A549 (cell line): ENCODE measurements at regions not wholly inside any gene's neighbourhood (a gene's known extent, or its start where the extent isn't known, plus 50 kb on each side); places are given as distances from the start of the nearest gene placed in this dataset.

ENCODE experiments used
- ATAC-seq, 2 experiments: fragments of 200-7000 bp in 1 of 2; fragments of >200 bp in 1 of 2; cut with Nextera tagmentation in 1 of 2; cut with Tn5 transposase in 1 of 2; 3 replicates each; pipeline versions ENCODE4 v1.8.0 to v1.9.1; 2018 to 2020; ENCODE audit warnings: mild to moderate bottlenecking in 1 of 2, moderate library complexity in 1 of 2
- CTCF ChIA-PET: fragments of 300-600 bp; sonication (Branson Sonifier 250); formaldehyde crosslinking; extraction: SDS; loops from one replicate; lab custom pipeline; 2021; ENCODE audit warnings: antibody characterized with exemption, inconsistent platforms; lab: Yijun Ruan, JAX
- POLR2A ChIA-PET: fragments of 350-600 bp; formaldehyde crosslinking; extraction: SDS; loops from one replicate; lab custom pipeline; 2021; ENCODE audit warnings: antibody characterized with exemption, inconsistent platforms; lab: Yijun Ruan, JAX
- DNase-seq, 2 experiments: peaks; one replicate each; pipeline versions ENCODE4 v3.0.0 to v3.0.0-alpha.2; 2011 to 2016; ENCODE audit warnings: low read depth in 1 of 2, low spot score in 1 of 2
- FAIRE-seq: peaks from 2 replicates; lab custom pipeline; 2011; peaks lifted over from hg19 to GRCh38; lab: Jason Lieb, UNC
- H3K27ac ChIP-seq, 2 experiments: fragments of >200 bp; sonication (Bioruptor Twin); formaldehyde crosslinking; 3 replicates each; pipeline ENCODE4 v1.5.1; 2016 to 2017
- H3K4me1 ChIP-seq: fragments of >200 bp; sonication (Bioruptor Twin); formaldehyde crosslinking; 3 replicates; pipeline ENCODE4 v1.6.1; 2016
- H3K4me2 ChIP-seq: fragments of >200 bp; sonication (Bioruptor Twin); formaldehyde crosslinking; 3 replicates; pipeline ENCODE4 v1.6.1; 2016
- H3K4me3 ChIP-seq: fragments of >200 bp; sonication (Bioruptor Twin); formaldehyde crosslinking; 3 replicates; pipeline ENCODE4 v1.5.1; 2016
- H3K9me3 ChIP-seq: fragments of >200 bp; sonication (Bioruptor Twin); formaldehyde crosslinking; 3 replicates; pipeline ENCODE4 v1.6.1; 2016
- CHD4 ChIP-seq: fragments of 200-600 bp; sonication (generic); IDR thresholded peaks from 2 replicates; pipeline ENCODE4 v1.6.1; 2016; ENCODE audit warnings: antibody characterized with exemption, mild to moderate bottlenecking, borderline replicate concordance
- EHF ChIP-seq: fragments of 250-450 bp; sonication (Bioruptor Pico); IDR thresholded peaks from 2 replicates; pipeline ENCODE4 v1.5.0; 2020; ENCODE audit warnings: mild to moderate bottlenecking
- EP300 ChIP-seq, 2 experiments: fragments of >200 bp; sonication (Bioruptor Twin); formaldehyde crosslinking; IDR thresholded peaks; 2 replicates in 1 of 2; 3 replicates in 1 of 2; pipeline ENCODE4 v1.6.1; 2016 to 2017
- FOSL2 ChIP-seq, 2 experiments: fragments of 450-650 bp in 1 of 2; fragments of >200 bp in 1 of 2; sonication (Bioruptor Twin) in 1 of 2; formaldehyde crosslinking; IDR thresholded peaks; 2 replicates each; pipeline versions ENCODE4 v1.5.0 to v1.6.1; 2016 to 2020; ENCODE audit warnings: mild to moderate bottlenecking in 1 of 2, moderate library complexity in 1 of 2
- GATA3 ChIP-seq: IDR thresholded peaks from 2 replicates; pipeline ENCODE4 v1.6.1; 2012; ENCODE audit warnings: borderline replicate concordance
- HOXA7 ChIP-seq: fragments of 250-450 bp; sonication (Bioruptor Pico); IDR thresholded peaks from 2 replicates; pipeline ENCODE4 v1.5.0; 2020; ENCODE audit warnings: mild to moderate bottlenecking, moderate library complexity
- HOXB5 ChIP-seq: fragments of 250-450 bp; sonication (Bioruptor Pico); IDR thresholded peaks from 2 replicates; pipeline ENCODE4 v1.5.0; 2020; ENCODE audit warnings: mild to moderate bottlenecking, moderate library complexity
- JUN ChIP-seq, 2 experiments: fragments of >200 bp; sonication (Bioruptor Twin); formaldehyde crosslinking; IDR thresholded peaks; 2 replicates in 1 of 2; 3 replicates in 1 of 2; pipeline ENCODE4 v1.6.1; 2016 to 2017
- JUNB ChIP-seq: fragments of >200 bp; sonication (Bioruptor Twin); formaldehyde crosslinking; IDR thresholded peaks from 2 replicates; pipeline ENCODE4 v1.6.1; 2016
- MAFK ChIP-seq: fragments of 450-650 bp; IDR thresholded peaks from 2 replicates; pipeline ENCODE4 v1.6.1; 2014; ENCODE audit not compliant: partially characterized antibody
- NFE2L2 ChIP-seq: fragments of 150-350 bp; conservative IDR thresholded peaks from 2 replicates; pipeline ENCODE4 v1.6.1; 2014; ENCODE audit warnings: low read length
- NPAS2 ChIP-seq: fragments of 250-450 bp; sonication (Bioruptor Pico); IDR thresholded peaks from 2 replicates; pipeline ENCODE4 v1.8.0; 2022; ENCODE audit warnings: mild to moderate bottlenecking, moderate library complexity, borderline replicate concordance
- NR3C1 ChIP-seq: fragments of >200 bp; sonication (Bioruptor Twin); formaldehyde crosslinking; IDR thresholded peaks from 3 replicates; pipeline ENCODE4 v1.6.1; 2017
- PHF8 ChIP-seq: fragments of 200-600 bp; sonication (generic); IDR thresholded peaks from 2 replicates; pipeline ENCODE4 v1.6.1; 2016; ENCODE audit warnings: low read depth, mild to moderate bottlenecking, antibody characterized with exemption, moderate library complexity, borderline replicate concordance
- RAD21 ChIP-seq, 2 experiments: fragments of >200 bp in 1 of 2; sonication (Bioruptor Twin) in 1 of 2; formaldehyde crosslinking in 1 of 2; IDR thresholded peaks in 1 of 2; conservative IDR thresholded peaks in 1 of 2; 2 replicates in 1 of 2; 3 replicates in 1 of 2; pipeline ENCODE4 v1.6.1; 2012 to 2018; ENCODE audit warnings: inconsistent platforms in 1 of 2
- RARB ChIP-seq: fragments of 250-450 bp; sonication (Bioruptor Pico); IDR thresholded peaks from 2 replicates; pipeline ENCODE4 v1.8.0; 2021; ENCODE audit warnings: mild to moderate bottlenecking, moderate library complexity
- RCOR1 ChIP-seq: fragments of 150-350 bp; IDR thresholded peaks from 2 replicates; pipeline ENCODE4 v1.6.1; 2014; ENCODE audit warnings: antibody characterized with exemption, low read length, low read depth
- RNF2 ChIP-seq: fragments of 200-600 bp; sonication (generic); IDR thresholded peaks from 2 replicates; pipeline ENCODE4 v1.6.1; 2016; ENCODE audit warnings: low read depth, mild to moderate bottlenecking, antibody characterized with exemption, moderate library complexity, borderline replicate concordance
- SREBF2 ChIP-seq: fragments of 450-650 bp; IDR thresholded peaks from 2 replicates; pipeline ENCODE4 v1.6.1; 2014; ENCODE audit warnings: mild to moderate bottlenecking, moderate library complexity
- TP53 ChIP-seq: fragments of 250-450 bp; sonication (Bioruptor Pico); IDR thresholded peaks from 2 replicates; pipeline ENCODE4 v1.5.0; 2021; ENCODE audit warnings: mild to moderate bottlenecking, moderate library complexity
- ZC3H11A ChIP-seq: fragments of 450-650 bp; IDR thresholded peaks from 2 replicates; pipeline ENCODE4 v1.6.1; 2014; ENCODE audit warnings: antibody characterized with exemption, mild to moderate bottlenecking
- ZFP36 ChIP-seq: fragments of 450-650 bp; IDR thresholded peaks from 2 replicates; pipeline ENCODE4 v1.6.1; 2014; ENCODE audit warnings: borderline replicate concordance; ENCODE audit not compliant: partially characterized antibody
- ZNF302 ChIP-seq: fragments of 250-450 bp; sonication (Bioruptor Pico); IDR thresholded peaks from 2 replicates; pipeline ENCODE4 v1.9.0; 2021; ENCODE audit warnings: inconsistent platforms, mild to moderate bottlenecking, moderate library complexity
- WGBS: methylation state at CpG from one replicate; pipeline ENCODE4 v1.1.6; 2017; ENCODE audit errors: missing lambda C conversion rate; 5-methylcytosine and 5-hydroxymethylcytosine counted together
- TF ChIP-seq, protein P1 (sequence below): fragments of 250-450 bp; sonication (Bioruptor Pico); IDR thresholded peaks from 2 replicates; pipeline ENCODE4 v1.5.0; 2020; ENCODE audit warnings: low read depth, mild to moderate bottlenecking, moderate library complexity
- TF ChIP-seq, protein P2 (sequence below): fragments of 150-350 bp; IDR thresholded peaks from 2 replicates; pipeline ENCODE4 v1.6.1; 2014; ENCODE audit warnings: low read depth, mild to moderate bottlenecking, low read length
- TF ChIP-seq, protein P3 (sequence below): fragments of >200 bp; sonication (Bioruptor Twin); formaldehyde crosslinking; IDR thresholded peaks from 3 replicates; pipeline ENCODE4 v1.6.1; 2016

DNA sequence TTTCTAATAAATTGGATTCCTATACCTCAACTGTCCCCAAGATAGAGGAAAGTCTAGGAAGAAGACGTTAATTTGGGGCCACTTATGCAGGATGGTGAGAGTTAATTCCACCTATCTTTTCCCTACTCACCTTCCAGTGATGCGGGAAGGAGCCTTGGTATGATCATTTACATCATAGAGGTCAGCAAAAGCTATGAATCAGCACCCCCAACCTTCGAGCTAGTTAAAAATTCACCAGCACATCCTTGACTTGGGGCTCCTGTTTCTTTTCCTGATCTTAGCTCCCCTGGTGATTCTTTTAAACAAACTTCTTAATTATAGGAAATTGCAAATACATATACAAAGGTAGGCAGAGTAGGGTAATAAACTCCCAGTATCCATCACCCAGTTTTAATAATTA, 366.6 kb downstream of the SOX2 start:
- peak overlapping the region; percentile 76 to 80 for H3K27ac ChIP-seq
- ATAC-seq = peak; percentile 80 to 88
- FAIRE-seq = no peak
- DNase-seq = peak; percentile 47 to 74
- peak overlapping the region; percentile 14; the same call in 2 of the 3 replicates for H3K4me3 ChIP-seq
- peak overlapping the region; percentile 91 for H3K4me2 ChIP-seq
- H3K9me3 ChIP-seq = no peaks in the 10 kb centered on the region
- peaks cover 43% of the 10 kb centered on the region for H3K4me1 ChIP-seq
- WGBS = 0% methylated on average over 3 of the region's 3 CpGs
- TF ChIP-seq FOSL2 (IDR thresholded peaks at IDR 0.05) (no peak), FOSL2 (CRISPR knock-in tag; IDR thresholded peaks at IDR 0.05) (peak; percentile 55; the same call in 1 of the 2 replicates), EP300 (IDR thresholded peaks at IDR 0.05) (peak; percentile 30 to 31; a peak in 2 of 5 replicates), JUN (IDR thresholded peaks at IDR 0.05) (0 out of 5 replicates have a peak, but pooled peaks of 1 of the 2 experiments have one; percentile 36), RARB (CRISPR knock-in tag) (no peak), JUNB (peak; percentile 60), HOXA7 (CRISPR knock-in tag) (no peak), RAD21 (conservative IDR thresholded peaks at IDR 0.05 in 1 of 2, IDR thresholded peaks at IDR 0.05 in 1 of 2) (peak in 1 of 2 experiments; percentile 27; a peak in 1 of 5 replicates), RCOR1 (no peak), GATA3 (peak; percentile 71; the same call in 1 of the 2 replicates), ZC3H11A (no peak)
- ChIA-PET CTCF (no interaction called here), POLR2A (no interaction called here)

DNA sequence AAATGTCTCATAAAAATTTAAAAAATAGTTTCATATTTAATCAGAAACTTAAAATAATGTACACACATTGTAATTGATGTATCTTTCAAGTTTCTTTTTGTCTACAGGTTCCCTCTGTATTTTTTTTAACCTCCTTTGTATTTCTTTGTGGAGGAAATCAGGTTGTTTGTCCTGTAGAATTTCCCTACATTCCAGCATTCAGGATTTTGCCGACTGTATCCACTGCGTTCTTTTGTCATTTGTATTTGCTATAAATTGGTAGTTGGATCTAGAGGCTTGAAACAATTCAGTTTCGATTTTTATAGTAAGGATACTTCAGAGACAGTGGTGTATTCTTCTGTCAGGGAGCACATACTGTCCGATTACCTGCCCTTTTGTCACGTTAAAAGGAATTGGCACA, 367.2 kb downstream of the SOX2 start:
- peak overlapping the region; percentile 91 for H3K4me2 ChIP-seq
- H3K27ac ChIP-seq = peak overlapping the region; percentile 80 to 84
- H3K4me1 ChIP-seq = peaks cover 49% of the 10 kb centered on the region
- FAIRE-seq = no peak
- 7% methylated on average over 5 of the region's 5 CpGs for WGBS
- H3K4me3 ChIP-seq = peak overlapping the region; percentile 14; the same call in 2 of the 3 replicates
- ATAC-seq = peak in 1 of 2 experiments; percentile 25; a peak in 2 of 6 replicates
- POLR2A ChIA-PET = no interaction called here
- no peak for DNase-seq
- H3K9me3 ChIP-seq = no peaks in the 10 kb centered on the region
- CTCF ChIA-PET = no interaction called here
- TF ChIP-seq HOXB5 (CRISPR knock-in tag) (no peak), RARB (CRISPR knock-in tag) (no peak), CHD4 (no peak)

DNA sequence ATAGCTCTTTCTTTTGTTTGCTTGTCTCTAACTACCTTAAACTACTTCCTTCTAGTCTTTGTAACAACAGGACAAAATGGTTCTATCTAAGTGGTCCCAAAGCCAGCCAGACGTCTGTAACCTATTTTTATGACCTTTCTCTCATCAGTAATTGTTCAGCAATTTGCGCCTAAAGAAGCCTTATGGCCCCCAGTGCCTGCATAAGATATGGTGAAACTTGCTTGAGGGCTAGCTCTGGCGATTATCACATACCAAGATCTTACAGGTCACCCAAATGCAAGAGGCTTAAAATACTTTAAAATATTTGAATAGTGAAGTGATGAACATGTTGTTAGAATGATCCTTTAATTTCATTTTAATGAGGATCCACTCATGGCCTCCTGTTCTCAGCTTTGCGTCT, 369.4 kb downstream of the SOX2 start:
- Histone ChIP-seq H3K9me3 (no peaks in the 10 kb centered on the region), H3K4me2 (no peak overlapping the region), H3K4me3 (no peak overlapping the region), H3K4me1 (peaks cover 49% of the 10 kb centered on the region), H3K27ac (peak overlapping the region in 1 of 2 experiments; percentile 57; a peak in 2 of 6 replicates)
- DNase-seq = no peak
- TF ChIP-seq ZC3H11A (no peak), ZFP36 (no peak), GATA3 (no peak), HOXB5 (CRISPR knock-in tag) (no peak)
- TF ChIP-seq, protein P1, sequence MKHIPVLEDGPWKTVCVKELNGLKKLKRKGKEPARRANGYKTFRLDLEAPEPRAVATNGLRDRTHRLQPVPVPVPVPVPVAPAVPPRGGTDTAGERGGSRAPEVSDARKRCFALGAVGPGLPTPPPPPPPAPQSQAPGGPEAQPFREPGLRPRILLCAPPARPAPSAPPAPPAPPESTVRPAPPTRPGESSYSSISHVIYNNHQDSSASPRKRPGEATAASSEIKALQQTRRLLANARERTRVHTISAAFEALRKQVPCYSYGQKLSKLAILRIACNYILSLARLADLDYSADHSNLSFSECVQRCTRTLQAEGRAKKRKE (CRISPR knock-in tag) = no peak
- ChIA-PET CTCF (interaction anchor here (0.7 kb wide), 1 partner anchor 448 kb away, joined by 3 read pairs; no protein-coding TSS in a partner anchor), POLR2A (no interaction called here)
- 77% methylated on average over 4 of the region's 4 CpGs for WGBS
- no peak for ATAC-seq
- no peak for FAIRE-seq

DNA sequence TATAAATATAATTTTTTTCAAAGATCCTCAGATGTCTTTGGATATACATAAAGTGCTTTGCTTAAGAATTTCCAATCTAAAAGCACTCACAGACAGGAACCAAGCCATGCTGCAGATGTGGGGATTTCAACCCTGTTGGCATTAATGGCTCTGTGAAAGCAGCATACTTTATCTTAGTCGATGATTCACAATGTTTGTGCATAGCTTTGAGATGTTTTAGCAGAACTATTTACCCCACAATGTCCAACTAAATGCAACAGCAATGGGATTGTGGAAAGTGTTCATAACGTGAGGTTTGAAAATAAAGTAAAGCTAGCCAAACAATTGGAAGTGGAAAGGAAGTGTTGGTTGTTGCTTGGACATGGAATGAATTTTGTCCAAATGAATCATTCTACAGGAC, 371.4 kb downstream of the SOX2 start:
- CTCF ChIA-PET = no interaction called here
- ATAC-seq = peak in 1 of 2 experiments; percentile 90; a peak in 3 of 6 replicates
- no peak for FAIRE-seq
- WGBS = 0% methylated on average over 2 of the region's 2 CpGs
- peak overlapping the region; percentile 73 for H3K4me2 ChIP-seq
- H3K27ac ChIP-seq = peak overlapping the region; percentile 74 to 75
- no peaks in the 10 kb centered on the region for H3K9me3 ChIP-seq
- H3K4me3 ChIP-seq = no peak overlapping the region
- DNase-seq = peak; percentile 4 to 53
- POLR2A ChIA-PET = no interaction called here
- peaks cover 40% of the 10 kb centered on the region for H3K4me1 ChIP-seq
- TF ChIP-seq ZNF302 (CRISPR knock-in tag) = no peak
- TF ChIP-seq, protein P2, sequence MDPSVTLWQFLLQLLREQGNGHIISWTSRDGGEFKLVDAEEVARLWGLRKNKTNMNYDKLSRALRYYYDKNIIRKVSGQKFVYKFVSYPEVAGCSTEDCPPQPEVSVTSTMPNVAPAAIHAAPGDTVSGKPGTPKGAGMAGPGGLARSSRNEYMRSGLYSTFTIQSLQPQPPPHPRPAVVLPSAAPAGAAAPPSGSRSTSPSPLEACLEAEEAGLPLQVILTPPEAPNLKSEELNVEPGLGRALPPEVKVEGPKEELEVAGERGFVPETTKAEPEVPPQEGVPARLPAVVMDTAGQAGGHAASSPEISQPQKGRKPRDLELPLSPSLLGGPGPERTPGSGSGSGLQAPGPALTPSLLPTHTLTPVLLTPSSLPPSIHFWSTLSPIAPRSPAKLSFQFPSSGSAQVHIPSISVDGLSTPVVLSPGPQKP = no peak
- no peak for TF ChIP-seq RCOR1
- TF ChIP-seq CHD4 = no peak
- TF ChIP-seq MAFK = no peak
- TF ChIP-seq HOXA7 (CRISPR knock-in tag) = no peak
- no peak for TF ChIP-seq NR3C1
- TF ChIP-seq PHF8 = no peak
- TF ChIP-seq, protein P3, sequence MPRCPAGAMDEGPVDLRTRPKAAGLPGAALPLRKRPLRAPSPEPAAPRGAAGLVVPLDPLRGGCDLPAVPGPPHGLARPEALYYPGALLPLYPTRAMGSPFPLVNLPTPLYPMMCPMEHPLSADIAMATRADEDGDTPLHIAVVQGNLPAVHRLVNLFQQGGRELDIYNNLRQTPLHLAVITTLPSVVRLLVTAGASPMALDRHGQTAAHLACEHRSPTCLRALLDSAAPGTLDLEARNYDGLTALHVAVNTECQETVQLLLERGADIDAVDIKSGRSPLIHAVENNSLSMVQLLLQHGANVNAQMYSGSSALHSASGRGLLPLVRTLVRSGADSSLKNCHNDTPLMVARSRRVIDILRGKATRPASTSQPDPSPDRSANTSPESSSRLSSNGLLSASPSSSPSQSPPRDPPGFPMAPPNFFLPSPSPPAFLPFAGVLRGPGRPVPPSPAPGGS = no peak
- TF ChIP-seq TP53 (CRISPR knock-in tag) = no peak
- TF ChIP-seq JUNB = peak; percentile 40; the same call in 1 of the 2 replicates
- no peak for TF ChIP-seq NPAS2
- peak; percentile 70; the same call in 1 of the 2 replicates for TF ChIP-seq GATA3
- TF ChIP-seq FOSL2 (IDR thresholded peaks at IDR 0.05) = no peak
- TF ChIP-seq FOSL2 (CRISPR knock-in tag; IDR thresholded peaks at IDR 0.05) = peak; percentile 65
- TF ChIP-seq RNF2 = no peak
- TF ChIP-seq EHF = no peak
- no peak for TF ChIP-seq SREBF2
- no peak for TF ChIP-seq RARB (CRISPR knock-in tag)
- no peak for TF ChIP-seq NFE2L2
